ENCODE measurements at regions not wholly inside any gene's neighbourhood (a gene's known extent, or its start where the extent isn't known, plus 50 kb on each side); places are given as distances from the start of the nearest gene placed in this dataset.

DNA sequence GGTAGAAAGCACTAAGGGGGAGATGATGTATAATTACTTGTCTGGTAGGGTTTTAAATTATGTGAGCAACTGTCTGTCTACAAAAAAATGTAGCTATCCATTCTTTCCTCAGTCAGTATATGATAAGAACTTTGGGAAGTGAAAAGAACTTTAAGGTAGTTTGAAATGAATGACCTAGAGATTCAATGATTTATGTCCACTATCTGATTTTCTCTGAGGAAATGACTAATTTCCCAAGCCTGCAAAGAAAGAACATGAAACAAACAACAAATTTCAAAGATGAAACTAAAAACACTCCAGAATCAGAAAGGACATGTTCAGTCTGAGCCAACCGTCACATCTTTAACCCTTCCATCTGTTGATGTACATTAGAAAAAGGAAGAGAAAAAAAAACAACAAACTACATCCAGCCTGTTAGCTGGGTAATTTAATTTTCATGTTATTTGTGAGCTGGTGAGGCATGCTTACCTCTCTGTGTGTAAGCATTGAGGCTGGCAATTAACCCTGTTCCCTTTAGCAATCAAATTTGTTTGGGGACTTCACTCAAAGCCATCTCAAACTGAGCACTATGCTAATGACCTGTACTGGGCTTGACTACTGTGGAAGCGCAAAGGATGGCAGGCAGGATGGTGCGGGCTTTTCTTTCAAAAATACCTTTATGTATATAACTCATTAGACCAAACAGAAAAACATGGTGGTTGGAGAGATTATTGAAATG is 220.1 kb downstream of the TUSC7 start:
- TF ChIP-seq, protein P1, sequence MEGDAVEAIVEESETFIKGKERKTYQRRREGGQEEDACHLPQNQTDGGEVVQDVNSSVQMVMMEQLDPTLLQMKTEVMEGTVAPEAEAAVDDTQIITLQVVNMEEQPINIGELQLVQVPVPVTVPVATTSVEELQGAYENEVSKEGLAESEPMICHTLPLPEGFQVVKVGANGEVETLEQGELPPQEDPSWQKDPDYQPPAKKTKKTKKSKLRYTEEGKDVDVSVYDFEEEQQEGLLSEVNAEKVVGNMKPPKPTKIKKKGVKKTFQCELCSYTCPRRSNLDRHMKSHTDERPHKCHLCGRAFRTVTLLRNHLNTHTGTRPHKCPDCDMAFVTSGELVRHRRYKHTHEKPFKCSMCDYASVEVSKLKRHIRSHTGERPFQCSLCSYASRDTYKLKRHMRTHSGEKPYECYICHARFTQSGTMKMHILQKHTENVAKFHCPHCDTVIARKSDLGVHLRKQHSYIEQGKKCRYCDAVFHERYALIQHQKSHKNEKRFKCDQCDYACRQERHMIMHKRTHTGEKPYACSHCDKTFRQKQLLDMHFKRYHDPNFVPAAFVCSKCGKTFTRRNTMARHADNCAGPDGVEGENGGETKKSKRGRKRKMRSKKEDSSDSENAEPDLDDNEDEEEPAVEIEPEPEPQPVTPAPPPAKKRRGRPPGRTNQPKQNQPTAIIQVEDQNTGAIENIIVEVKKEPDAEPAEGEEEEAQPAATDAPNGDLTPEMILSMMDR (conservative IDR thresholded peaks at IDR 0.05), result no peak
- TF ChIP-seq EZH2 (IDR thresholded peaks at IDR 0.05; ENCODE audit: low read depth), result no peak

All from PC-9 (cell line).